GM23338 (cell line): ENCODE measurements at regions not wholly inside any gene's neighbourhood (a gene's known extent, or its start where the extent isn't known, plus 50 kb on each side); places are given as distances from the start of the nearest gene placed in this dataset.

Source experiments
- ATAC-seq: fragments of 200-7000 bp; cut with Tn5 transposase; 3 replicates; pipeline ENCODE4 v1.9.1; 2020
- DNase-seq: peaks from one replicate; pipeline ENCODE4 v3.0.0-alpha.2; 2015; ENCODE audit warnings: low spot score
- H2AFZ ChIP-seq: fragments of 200-600 bp; sonication (generic); 2 replicates; pipeline ENCODE4 v1.8.0; 2016; ENCODE audit warnings: antibody characterized with exemption, mild to moderate bottlenecking, moderate library complexity
- H3F3A ChIP-seq: fragments of 200-600 bp; sonication (generic); replicated peaks from 2 replicates; pipeline ENCODE4 v1.8.0; 2017; ENCODE audit warnings: antibody characterized with exemption, mixed run types, low read depth
- H3K27ac ChIP-seq: fragments of 200-600 bp; sonication (generic); 2 replicates; pipeline ENCODE4 v1.6.1; 2016; ENCODE audit warnings: low read depth
- H3K27me3 ChIP-seq: fragments of 200-600 bp; sonication (generic); 2 replicates; pipeline ENCODE4 v1.8.0; 2016; ENCODE audit warnings: mild to moderate bottlenecking, mixed run types, moderate library complexity; ENCODE audit not compliant: insufficient read depth
- H3K36me3 ChIP-seq: fragments of 200-600 bp; sonication (generic); 2 replicates; pipeline ENCODE4 v1.8.0; 2016; ENCODE audit warnings: mild to moderate bottlenecking; ENCODE audit not compliant: insufficient read depth
- H3K4me1 ChIP-seq: fragments of 200-600 bp; sonication (generic); 2 replicates; pipeline ENCODE4 v1.8.0; 2016; ENCODE audit warnings: mild to moderate bottlenecking, moderate library complexity; ENCODE audit not compliant: insufficient read depth
- H3K4me2 ChIP-seq: fragments of 200-600 bp; sonication (generic); 2 replicates; pipeline ENCODE4 v1.7.1; 2017; ENCODE audit warnings: mixed run types
- H3K4me3 ChIP-seq: fragments of 200-600 bp; sonication (generic); 2 replicates; pipeline ENCODE4 v1.6.1; 2016; ENCODE audit warnings: mixed run types
- H3K79me2 ChIP-seq: fragments of 200-600 bp; sonication (generic); replicated peaks from 2 replicates; pipeline ENCODE4 v1.8.0; 2017; ENCODE audit warnings: mild to moderate bottlenecking; ENCODE audit not compliant: insufficient read depth
- H3K9me2 ChIP-seq: fragments of 200-600 bp; sonication (generic); 2 replicates; pipeline ENCODE4 v1.8.0; 2017; ENCODE audit not compliant: insufficient read depth
- H4K20me1 ChIP-seq: fragments of 200-600 bp; sonication (generic); replicated peaks from 2 replicates; pipeline ENCODE4 v1.8.0; 2017; ENCODE audit warnings: mild to moderate bottlenecking; ENCODE audit not compliant: insufficient read depth
- H3K27ac Mint-ChIP-seq: 2 replicates; pipeline ENCODE4 v1.8.0; 2020; ENCODE audit warnings: inconsistent platforms, mild to moderate bottlenecking, moderate library complexity, mixed read lengths
- H3K27me3 Mint-ChIP-seq: 3 replicates; pipeline ENCODE4 v1.8.0; 2022; ENCODE audit warnings: low read depth, mild to moderate bottlenecking, moderate library complexity, mixed read lengths, inconsistent platforms; ENCODE audit not compliant: insufficient read depth, poor library complexity
- H3K36me3 Mint-ChIP-seq: 3 replicates; pipeline ENCODE4 v1.8.0; 2021; ENCODE audit warnings: low read depth, mild to moderate bottlenecking, inconsistent platforms, moderate library complexity, mixed read lengths
- H3K4me1 Mint-ChIP-seq: 3 replicates; pipeline ENCODE4 v1.8.0; 2020; ENCODE audit warnings: mild to moderate bottlenecking, inconsistent platforms, mixed read lengths
- H3K4me3 Mint-ChIP-seq: 3 replicates; pipeline ENCODE4 v1.8.0; 2021; ENCODE audit warnings: moderate library complexity, mild to moderate bottlenecking, inconsistent platforms, mixed read lengths
- H3K9me3 Mint-ChIP-seq: 3 replicates; pipeline ENCODE4 v1.8.0; 2020; ENCODE audit warnings: moderate library complexity, mild to moderate bottlenecking, inconsistent platforms, mixed read lengths
- CREB1 ChIP-seq: fragments of 250-450 bp; sonication (Bioruptor Pico); IDR thresholded peaks from 2 replicates; pipeline ENCODE4 v1.5.0; 2020; ENCODE audit warnings: low read depth, mild to moderate bottlenecking, moderate library complexity
- JUNB ChIP-seq: IDR thresholded peaks from one replicate; pipeline ENCODE4 v1.6.1; 2016; ENCODE audit warnings: antibody characterized with exemption; ENCODE audit not compliant: unreplicated experiment
- NANOG ChIP-seq: IDR thresholded peaks from 2 replicates; pipeline ENCODE4 v1.6.1; 2016; ENCODE audit warnings: antibody characterized with exemption, borderline replicate concordance
- POLR2AphosphoS5 ChIP-seq: IDR thresholded peaks from 2 replicates; pipeline ENCODE4 v1.6.1; 2016; ENCODE audit warnings: antibody characterized with exemption, low read depth
- STAT1 ChIP-seq: IDR thresholded peaks from one replicate; pipeline ENCODE4 v1.6.1; 2016; ENCODE audit warnings: antibody characterized with exemption; ENCODE audit not compliant: unreplicated experiment
- ZNF114 ChIP-seq: fragments of 250-450 bp; sonication (Bioruptor Pico); IDR thresholded peaks from 2 replicates; pipeline ENCODE4 v1.5.0; 2020; ENCODE audit warnings: mild to moderate bottlenecking, moderate library complexity
- ZNF331 ChIP-seq: fragments of 250-450 bp; sonication (Bioruptor Pico); IDR thresholded peaks from 2 replicates; pipeline ENCODE4 v1.5.0; 2020; ENCODE audit warnings: low read depth, mild to moderate bottlenecking, moderate library complexity
- TF ChIP-seq, protein P1 (sequence below): fragments of 250-450 bp; sonication (Bioruptor Pico); IDR thresholded peaks from 2 replicates; pipeline ENCODE4 v1.5.0; 2020; ENCODE audit warnings: mild to moderate bottlenecking, moderate library complexity
- TF ChIP-seq, protein P2 (sequence below): IDR thresholded peaks from 2 replicates; pipeline ENCODE4 v1.6.1; 2016; ENCODE audit warnings: antibody characterized with exemption
- TF ChIP-seq, protein P3 (sequence below), 2 experiments: fragments of 200-600 bp in 1 of 2; sonication (generic) in 1 of 2; conservative IDR thresholded peaks; 2 replicates each; pipeline versions ENCODE4 v1.5.1 to v1.6.1; 2016 to 2017; ENCODE audit warnings: antibody characterized with exemption in 2 of 2, low read depth in 2 of 2, mild to moderate bottlenecking in 2 of 2, moderate library complexity in 1 of 2

DNA sequence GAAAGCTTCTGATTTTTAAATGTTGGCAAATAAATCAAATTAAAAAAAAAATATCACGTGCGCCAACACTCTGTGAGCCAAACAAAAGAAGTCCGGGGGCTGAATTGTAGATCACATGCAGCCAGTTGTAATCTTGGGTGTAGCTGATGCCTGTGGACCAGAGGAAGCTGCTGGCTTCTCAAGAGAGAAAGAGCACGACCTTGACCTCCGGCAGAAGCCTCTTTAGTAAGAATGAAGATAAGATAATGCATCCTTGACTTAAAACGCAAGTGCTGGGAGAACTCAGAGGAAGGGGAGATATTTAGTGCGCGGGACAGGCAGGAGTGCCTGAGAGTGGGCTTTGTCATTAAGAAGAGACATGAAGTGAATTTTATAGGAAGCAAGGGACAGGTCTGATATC, 162.8 kb upstream of the TBX3 start (continued):
- TF ChIP-seq, protein P1, sequence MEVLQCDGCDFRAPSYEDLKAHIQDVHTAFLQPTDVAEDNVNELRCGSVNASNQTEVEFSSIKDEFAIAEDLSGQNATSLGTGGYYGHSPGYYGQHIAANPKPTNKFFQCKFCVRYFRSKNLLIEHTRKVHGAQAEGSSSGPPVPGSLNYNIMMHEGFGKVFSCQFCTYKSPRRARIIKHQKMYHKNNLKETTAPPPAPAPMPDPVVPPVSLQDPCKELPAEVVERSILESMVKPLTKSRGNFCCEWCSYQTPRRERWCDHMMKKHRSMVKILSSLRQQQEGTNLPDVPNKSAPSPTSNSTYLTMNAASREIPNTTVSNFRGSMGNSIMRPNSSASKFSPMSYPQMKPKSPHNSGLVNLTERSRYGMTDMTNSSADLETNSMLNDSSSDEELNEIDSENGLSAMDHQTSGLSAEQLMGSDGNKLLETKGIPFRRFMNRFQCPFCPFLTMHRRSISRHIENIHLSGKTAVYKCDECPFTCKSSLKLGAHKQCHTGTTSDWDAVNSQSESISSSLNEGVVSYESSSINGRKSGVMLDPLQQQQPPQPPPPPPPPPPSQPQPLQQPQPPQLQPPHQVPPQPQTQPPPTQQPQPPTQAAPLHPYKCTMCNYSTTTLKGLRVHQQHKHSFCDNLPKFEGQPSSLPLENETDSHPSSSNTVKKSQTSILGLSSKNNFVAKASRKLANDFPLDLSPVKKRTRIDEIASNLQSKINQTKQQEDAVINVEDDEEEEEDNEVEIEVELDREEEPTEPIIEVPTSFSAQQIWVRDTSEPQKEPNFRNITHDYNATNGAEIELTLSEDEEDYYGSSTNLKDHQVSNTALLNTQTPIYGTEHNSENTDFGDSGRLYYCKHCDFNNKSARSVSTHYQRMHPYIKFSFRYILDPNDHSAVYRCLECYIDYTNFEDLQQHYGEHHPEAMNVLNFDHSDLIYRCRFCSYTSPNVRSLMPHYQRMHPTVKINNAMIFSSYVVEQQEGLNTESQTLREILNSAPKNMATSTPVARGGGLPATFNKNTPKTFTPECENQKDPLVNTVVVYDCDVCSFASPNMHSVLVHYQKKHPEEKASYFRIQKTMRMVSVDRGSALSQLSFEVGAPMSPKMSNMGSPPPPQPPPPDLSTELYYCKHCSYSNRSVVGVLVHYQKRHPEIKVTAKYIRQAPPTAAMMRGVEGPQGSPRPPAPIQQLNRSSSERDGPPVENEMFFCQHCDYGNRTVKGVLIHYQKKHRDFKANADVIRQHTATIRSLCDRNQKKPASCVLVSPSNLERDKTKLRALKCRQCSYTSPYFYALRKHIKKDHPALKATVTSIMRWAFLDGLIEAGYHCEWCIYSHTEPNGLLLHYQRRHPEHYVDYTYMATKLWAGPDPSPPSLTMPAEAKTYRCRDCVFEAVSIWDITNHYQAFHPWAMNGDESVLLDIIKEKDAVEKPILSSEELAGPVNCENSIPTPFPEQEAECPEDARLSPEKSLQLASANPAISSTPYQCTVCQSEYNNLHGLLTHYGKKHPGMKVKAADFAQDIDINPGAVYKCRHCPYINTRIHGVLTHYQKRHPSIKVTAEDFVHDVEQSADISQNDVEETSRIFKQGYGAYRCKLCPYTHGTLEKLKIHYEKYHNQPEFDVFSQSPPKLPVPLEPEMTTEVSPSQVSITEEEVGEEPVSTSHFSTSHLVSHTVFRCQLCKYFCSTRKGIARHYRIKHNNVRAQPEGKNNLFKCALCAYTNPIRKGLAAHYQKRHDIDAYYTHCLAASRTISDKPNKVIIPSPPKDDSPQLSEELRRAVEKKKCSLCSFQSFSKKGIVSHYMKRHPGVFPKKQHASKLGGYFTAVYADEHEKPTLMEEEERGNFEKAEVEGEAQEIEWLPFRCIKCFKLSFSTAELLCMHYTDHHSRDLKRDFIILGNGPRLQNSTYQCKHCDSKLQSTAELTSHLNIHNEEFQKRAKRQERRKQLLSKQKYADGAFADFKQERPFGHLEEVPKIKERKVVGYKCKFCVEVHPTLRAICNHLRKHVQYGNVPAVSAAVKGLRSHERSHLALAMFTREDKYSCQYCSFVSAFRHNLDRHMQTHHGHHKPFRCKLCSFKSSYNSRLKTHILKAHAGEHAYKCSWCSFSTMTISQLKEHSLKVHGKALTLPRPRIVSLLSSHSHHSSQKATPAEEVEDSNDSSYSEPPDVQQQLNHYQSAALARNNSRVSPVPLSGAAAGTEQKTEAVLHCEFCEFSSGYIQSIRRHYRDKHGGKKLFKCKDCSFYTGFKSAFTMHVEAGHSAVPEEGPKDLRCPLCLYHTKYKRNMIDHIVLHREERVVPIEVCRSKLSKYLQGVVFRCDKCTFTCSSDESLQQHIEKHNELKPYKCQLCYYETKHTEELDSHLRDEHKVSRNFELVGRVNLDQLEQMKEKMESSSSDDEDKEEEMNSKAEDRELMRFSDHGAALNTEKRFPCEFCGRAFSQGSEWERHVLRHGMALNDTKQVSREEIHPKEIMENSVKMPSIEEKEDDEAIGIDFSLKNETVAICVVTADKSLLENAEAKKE: no peak
- TF ChIP-seq STAT1: no peak
- TF ChIP-seq NANOG: no peak
- TF ChIP-seq ZNF331 (CRISPR knock-in tag): no peak
- TF ChIP-seq ZNF114 (CRISPR knock-in tag): no peak
- no peak for TF ChIP-seq JUNB
- TF ChIP-seq CREB1: no peak

DNA sequence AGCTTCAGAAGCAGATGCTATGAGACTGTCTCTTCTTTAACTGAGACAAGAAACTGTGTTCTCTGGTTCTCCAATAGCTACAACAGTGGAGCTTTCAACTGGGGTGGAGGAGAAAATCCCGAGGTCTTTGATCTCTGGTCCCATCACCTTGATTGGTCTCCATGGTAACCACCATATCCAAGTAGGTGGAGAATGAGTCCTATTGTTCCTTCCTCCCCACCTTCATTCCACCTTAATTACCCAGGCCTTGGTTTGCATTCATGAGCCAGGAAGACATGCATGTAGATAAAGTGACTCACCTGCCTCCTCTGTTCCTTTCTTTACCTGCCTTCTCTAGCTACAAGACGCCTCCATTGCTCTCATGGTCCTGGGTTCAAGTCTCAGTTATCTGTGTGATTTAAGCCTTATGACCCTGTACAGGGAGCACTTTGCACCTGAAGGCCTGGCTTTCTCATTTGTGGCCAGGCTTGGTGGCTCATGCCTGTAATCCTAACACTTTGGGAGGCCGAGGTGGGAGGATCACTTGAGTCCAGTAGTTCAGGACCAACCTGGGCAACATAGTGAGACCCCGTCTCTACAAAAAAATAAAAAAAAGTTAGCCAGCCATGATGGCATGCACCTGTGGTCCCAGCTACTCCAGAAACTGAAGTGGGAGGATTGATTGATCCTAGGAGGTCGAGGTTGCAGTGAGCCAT, 157.7 kb upstream of the TBX3 start:
- H3K27me3 ChIP-seq: no peaks in the 10 kb centered on the region
- H3K4me1 ChIP-seq: no peaks in the 10 kb centered on the region
- H3K27me3 Mint-ChIP-seq: peaks cover 2% of the 10 kb centered on the region
- H3K4me3 ChIP-seq: no peak overlapping the region
- H3K36me3 ChIP-seq: no peaks in the 10 kb centered on the region
- peak; percentile 58 for ATAC-seq
- H4K20me1 ChIP-seq: no peaks in the 10 kb centered on the region
- no peaks in the 10 kb centered on the region for H3K79me2 ChIP-seq
- H3K27ac ChIP-seq: no peak overlapping the region
- no peaks in the 10 kb centered on the region for H3K36me3 Mint-ChIP-seq
- no peaks in the 10 kb centered on the region for H3K9me2 ChIP-seq
- H3K9me3 Mint-ChIP-seq: no peaks in the 10 kb centered on the region; the same call in 1 of the 3 replicates
- no peaks in the 10 kb centered on the region for H3F3A ChIP-seq
- no peak overlapping the region for H3K4me2 ChIP-seq
- H3K4me1 Mint-ChIP-seq: peaks cover 3% of the 10 kb centered on the region; the same call in 2 of the 3 replicates
- H2AFZ ChIP-seq: no peak overlapping the region
- no peak overlapping the region for H3K4me3 Mint-ChIP-seq
- peak; percentile 86 for DNase-seq
- no peak overlapping the region for H3K27ac Mint-ChIP-seq
- TF ChIP-seq ZNF114 (CRISPR knock-in tag) (no peak), NANOG (no peak), STAT1 (no peak), POLR2AphosphoS5 (no peak), ZNF331 (CRISPR knock-in tag) (no peak), CREB1 (no peak)
- TF ChIP-seq, protein P2, sequence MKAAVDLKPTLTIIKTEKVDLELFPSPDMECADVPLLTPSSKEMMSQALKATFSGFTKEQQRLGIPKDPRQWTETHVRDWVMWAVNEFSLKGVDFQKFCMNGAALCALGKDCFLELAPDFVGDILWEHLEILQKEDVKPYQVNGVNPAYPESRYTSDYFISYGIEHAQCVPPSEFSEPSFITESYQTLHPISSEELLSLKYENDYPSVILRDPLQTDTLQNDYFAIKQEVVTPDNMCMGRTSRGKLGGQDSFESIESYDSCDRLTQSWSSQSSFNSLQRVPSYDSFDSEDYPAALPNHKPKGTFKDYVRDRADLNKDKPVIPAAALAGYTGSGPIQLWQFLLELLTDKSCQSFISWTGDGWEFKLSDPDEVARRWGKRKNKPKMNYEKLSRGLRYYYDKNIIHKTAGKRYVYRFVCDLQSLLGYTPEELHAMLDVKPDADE: no peak
- TF ChIP-seq, protein P3, sequence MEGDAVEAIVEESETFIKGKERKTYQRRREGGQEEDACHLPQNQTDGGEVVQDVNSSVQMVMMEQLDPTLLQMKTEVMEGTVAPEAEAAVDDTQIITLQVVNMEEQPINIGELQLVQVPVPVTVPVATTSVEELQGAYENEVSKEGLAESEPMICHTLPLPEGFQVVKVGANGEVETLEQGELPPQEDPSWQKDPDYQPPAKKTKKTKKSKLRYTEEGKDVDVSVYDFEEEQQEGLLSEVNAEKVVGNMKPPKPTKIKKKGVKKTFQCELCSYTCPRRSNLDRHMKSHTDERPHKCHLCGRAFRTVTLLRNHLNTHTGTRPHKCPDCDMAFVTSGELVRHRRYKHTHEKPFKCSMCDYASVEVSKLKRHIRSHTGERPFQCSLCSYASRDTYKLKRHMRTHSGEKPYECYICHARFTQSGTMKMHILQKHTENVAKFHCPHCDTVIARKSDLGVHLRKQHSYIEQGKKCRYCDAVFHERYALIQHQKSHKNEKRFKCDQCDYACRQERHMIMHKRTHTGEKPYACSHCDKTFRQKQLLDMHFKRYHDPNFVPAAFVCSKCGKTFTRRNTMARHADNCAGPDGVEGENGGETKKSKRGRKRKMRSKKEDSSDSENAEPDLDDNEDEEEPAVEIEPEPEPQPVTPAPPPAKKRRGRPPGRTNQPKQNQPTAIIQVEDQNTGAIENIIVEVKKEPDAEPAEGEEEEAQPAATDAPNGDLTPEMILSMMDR (conservative IDR thresholded peaks at IDR 0.05; ENCODE audit: low read depth in 2 of 2): no peak
